Neural cell (in vitro differentiated cells): ENCODE measurements at regions not wholly inside any gene's neighbourhood (a gene's known extent, or its start where the extent isn't known, plus 50 kb on each side); places are given as distances from the start of the nearest gene placed in this dataset.

Experiments used
- POLR2AphosphoS5 ChIP-seq: IDR thresholded peaks from 2 replicates; pipeline ENCODE4 v1.6.1; 2012
- TF ChIP-seq, protein P1 (sequence below): fragments of 450-650 bp; IDR thresholded peaks from 2 replicates; pipeline ENCODE4 v1.5.1; 2014; ENCODE audit warnings: antibody characterized with exemption, mild to moderate bottlenecking, moderate library complexity; ENCODE audit not compliant: poor library complexity, severe bottlenecking

- TF ChIP-seq, protein P1, sequence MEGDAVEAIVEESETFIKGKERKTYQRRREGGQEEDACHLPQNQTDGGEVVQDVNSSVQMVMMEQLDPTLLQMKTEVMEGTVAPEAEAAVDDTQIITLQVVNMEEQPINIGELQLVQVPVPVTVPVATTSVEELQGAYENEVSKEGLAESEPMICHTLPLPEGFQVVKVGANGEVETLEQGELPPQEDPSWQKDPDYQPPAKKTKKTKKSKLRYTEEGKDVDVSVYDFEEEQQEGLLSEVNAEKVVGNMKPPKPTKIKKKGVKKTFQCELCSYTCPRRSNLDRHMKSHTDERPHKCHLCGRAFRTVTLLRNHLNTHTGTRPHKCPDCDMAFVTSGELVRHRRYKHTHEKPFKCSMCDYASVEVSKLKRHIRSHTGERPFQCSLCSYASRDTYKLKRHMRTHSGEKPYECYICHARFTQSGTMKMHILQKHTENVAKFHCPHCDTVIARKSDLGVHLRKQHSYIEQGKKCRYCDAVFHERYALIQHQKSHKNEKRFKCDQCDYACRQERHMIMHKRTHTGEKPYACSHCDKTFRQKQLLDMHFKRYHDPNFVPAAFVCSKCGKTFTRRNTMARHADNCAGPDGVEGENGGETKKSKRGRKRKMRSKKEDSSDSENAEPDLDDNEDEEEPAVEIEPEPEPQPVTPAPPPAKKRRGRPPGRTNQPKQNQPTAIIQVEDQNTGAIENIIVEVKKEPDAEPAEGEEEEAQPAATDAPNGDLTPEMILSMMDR: no peak
- TF ChIP-seq POLR2AphosphoS5: no peak
These were observed 613.5 kb upstream of the SETBP1 start for GRCh38 chr18:44067186-44067585.
